ENCODE measurements at regions not wholly inside any gene's neighbourhood (a gene's known extent, or its start where the extent isn't known, plus 50 kb on each side); places are given as distances from the start of the nearest gene placed in this dataset.

GRCh38 chr5:135248801-135249231 is 150.2 kb downstream of the MACROH2A1 start:
- DNase-seq (ENCODE audit: low read depth in 3 of 3): no peak

GRCh38 chr5:135246923-135247795 is 151.9 kb downstream of the MACROH2A1 start:
- peak in 1 of 3 donors; percentile 4 for DNase-seq (ENCODE audit: low read depth in 3 of 3)

GRCh38 chr5:135246605-135246922 is 152.5 kb downstream of the MACROH2A1 start:
- no peak for DNase-seq (ENCODE audit: low read depth in 3 of 3)

- no peak for DNase-seq (ENCODE audit: low read depth in 3 of 3)
Observed at GRCh38 chr5:135245521-135246499, 153.2 kb downstream of the MACROH2A1 start.

GRCh38 chr5:135244620-135245021 is 154.4 kb downstream of the MACROH2A1 start:
- DNase-seq (ENCODE audit: low read depth in 3 of 3): no peak

- no peak for DNase-seq (ENCODE audit: low read depth in 3 of 3)
Observed at GRCh38 chr5:135243556-135244285, 155.3 kb downstream of the MACROH2A1 start.

- no peak for DNase-seq (ENCODE audit: low read depth in 3 of 3)
Observed at GRCh38 chr5:135242866-135243555, 156.0 kb downstream of the MACROH2A1 start.

- no peak for DNase-seq (ENCODE audit: low read depth in 3 of 3)
Observed at GRCh38 chr5:135242021-135242865, 156.8 kb downstream of the MACROH2A1 start.

GRCh38 chr5:135241536-135241935 is 157.5 kb downstream of the MACROH2A1 start:
- no peak for DNase-seq (ENCODE audit: low read depth in 3 of 3)

- DNase-seq (ENCODE audit: low read depth in 3 of 3): no peak
Observed at GRCh38 chr5:135240781-135241360, 158.2 kb downstream of the MACROH2A1 start.

GRCh38 chr5:135240283-135240633 is 158.8 kb downstream of the MACROH2A1 start:
- no peak for DNase-seq (ENCODE audit: low read depth in 3 of 3)

GRCh38 chr5:135239453-135240282 is 159.4 kb downstream of the MACROH2A1 start:
- DNase-seq (ENCODE audit: low read depth in 3 of 3): no peak

- DNase-seq (ENCODE audit: low read depth in 3 of 3): no peak
Observed at GRCh38 chr5:135238622-135239452, 160.2 kb downstream of the MACROH2A1 start.

GRCh38 chr5:135237748-135238103 is 161.3 kb downstream of the MACROH2A1 start:
- no peak for DNase-seq (ENCODE audit: low read depth in 3 of 3)

GRCh38 chr5:135236908-135237747 is 161.9 kb downstream of the MACROH2A1 start:
- no peak for DNase-seq (ENCODE audit: low read depth in 3 of 3)

- DNase-seq (ENCODE audit: low read depth in 3 of 3): no peak
Observed at GRCh38 chr5:135236228-135236907, 162.7 kb downstream of the MACROH2A1 start.

Measured in stimulated activated CD4-positive, alpha-beta T cell treated with anti-CD3 and anti-CD28 coated beads, TNF-alpha, amount 100 ng/mL, for 48 hours (primary cell).